ENCODE measurements at regions not wholly inside any gene's neighbourhood (a gene's known extent, or its start where the extent isn't known, plus 50 kb on each side); places are given as distances from the start of the nearest gene placed in this dataset.

- DNase-seq: no peak
Observed at GRCh38 chr3:72485641-72486040, 362.6 kb downstream of the SHQ1 start.

- no peak for DNase-seq
Observed at GRCh38 chr3:72483554-72484104, 364.6 kb downstream of the SHQ1 start.

DNA sequence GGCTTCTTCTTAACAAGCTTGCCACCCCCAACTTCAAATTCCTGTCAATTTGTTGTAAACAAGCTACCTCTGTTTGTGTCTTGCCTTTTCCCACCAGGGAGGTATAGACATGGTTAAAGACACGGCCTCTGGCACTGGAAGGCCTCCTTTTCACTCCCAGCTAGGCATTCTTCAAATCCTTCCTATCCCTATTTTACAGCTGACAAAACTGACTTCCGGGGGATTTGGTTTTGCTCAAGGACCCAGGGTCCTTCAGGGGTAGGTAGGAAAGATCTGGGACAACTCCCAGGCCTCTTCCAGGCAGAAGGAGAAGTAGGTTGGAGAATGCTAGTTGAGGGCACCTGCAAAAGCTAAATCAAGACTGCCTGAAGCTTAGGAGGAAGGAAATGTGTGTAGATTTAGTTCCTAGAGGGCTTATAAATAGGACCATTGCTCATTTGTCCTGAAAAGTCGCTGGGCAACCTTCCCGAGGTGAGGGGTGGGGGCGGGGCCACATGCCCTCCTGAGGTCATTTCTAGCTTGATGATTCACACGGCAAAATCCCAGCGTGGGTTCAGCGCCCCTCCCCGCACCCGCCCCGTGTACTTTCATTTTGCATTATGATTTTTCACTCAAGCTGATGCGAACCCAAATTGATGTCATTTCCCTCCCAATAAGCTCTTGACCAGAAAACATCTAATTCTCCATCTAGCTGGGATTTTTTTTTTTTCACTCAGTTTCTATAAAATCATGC is 365.5 kb downstream of the SHQ1 start:
- peak; percentile 21 for DNase-seq

DNA sequence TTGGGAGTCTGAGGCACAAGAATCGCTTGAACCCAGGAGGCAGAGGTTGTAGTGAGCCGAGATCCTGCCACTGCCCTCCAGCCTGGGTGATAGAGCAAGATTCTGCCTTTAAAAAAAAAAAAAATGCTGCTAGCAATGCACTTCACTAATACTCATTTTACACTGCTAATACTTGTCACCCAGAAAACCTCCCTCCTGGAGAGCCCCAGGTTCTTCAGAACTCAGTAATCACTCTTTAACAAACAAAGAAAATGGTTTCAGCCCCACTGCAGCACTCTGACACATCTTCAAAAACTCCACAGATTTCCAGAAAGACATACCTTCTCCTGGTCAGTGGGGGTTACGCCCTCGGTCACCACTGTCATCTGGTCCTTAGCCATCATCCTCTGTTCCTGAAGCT is 366.7 kb downstream of the SHQ1 start:
- DNase-seq: no peak

DNA sequence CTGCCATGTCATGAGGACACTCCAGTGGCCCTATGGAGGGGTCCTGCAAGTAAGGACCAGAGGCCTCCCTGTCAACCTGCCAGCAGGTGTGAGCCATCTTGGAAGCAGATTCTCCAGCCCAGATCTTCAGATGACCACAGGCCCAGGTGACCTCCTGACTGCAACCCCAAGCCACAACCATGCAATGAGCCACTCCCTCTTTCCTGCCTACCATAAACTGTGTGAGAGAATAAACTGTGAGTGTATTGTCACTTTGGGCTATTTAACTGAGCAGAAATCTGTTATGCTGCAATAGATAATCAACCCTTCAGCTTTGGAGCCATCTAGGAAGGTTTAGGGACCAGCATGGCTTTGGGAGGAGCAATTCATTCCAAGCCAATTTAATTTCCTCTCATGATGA is 367.9 kb downstream of the SHQ1 start:
- no peak for DNase-seq

- DNase-seq: no peak
Observed at GRCh38 chr3:72479651-72480215, 368.5 kb downstream of the SHQ1 start.

GRCh38 chr3:72476139-72476483 is 372.1 kb downstream of the SHQ1 start:
- no peak for DNase-seq

DNA sequence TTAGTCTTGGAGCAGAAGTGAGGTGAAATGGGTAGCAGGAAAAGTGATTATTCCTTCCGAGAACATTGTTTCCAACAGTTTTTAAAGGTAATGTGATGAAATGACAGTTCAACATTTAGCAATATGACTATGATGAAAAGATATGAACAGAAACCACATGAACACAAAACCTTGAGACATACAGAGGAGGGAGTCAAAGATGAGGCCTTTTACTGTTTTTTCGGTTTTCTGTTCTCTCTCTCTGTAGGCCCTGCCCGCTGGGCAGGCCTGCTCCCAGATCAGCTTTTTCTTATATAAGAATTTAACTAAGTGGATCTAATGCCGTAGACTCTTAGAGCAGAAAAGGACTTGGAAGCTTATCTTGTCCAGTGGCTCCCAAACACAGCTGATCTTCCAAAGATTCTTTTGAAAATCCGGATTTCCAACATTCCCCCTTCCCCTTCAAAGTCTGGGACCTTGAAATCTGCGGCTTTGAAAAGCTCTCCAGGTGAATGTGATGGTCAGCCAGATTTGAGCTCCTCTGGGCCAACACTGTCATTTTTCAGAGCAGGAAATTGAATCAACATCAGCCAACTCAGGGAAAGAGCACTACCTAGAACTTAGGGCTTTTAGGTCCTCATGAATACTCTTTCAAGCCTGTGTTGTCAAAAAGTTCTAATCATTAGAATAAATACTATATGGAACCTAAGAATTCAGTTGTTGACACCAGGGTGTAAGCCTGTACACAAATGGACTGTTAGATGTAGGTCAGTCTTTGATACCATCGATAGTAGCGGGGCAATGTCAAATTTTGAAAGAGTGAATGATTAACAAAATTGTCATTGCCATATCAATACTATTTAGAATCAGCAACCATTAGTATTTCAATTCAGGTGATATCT is 372.7 kb downstream of the SHQ1 start:
- DNase-seq: no peak

- DNase-seq: no peak
Observed at GRCh38 chr3:72474775-72475174, 373.5 kb downstream of the SHQ1 start.

DNA sequence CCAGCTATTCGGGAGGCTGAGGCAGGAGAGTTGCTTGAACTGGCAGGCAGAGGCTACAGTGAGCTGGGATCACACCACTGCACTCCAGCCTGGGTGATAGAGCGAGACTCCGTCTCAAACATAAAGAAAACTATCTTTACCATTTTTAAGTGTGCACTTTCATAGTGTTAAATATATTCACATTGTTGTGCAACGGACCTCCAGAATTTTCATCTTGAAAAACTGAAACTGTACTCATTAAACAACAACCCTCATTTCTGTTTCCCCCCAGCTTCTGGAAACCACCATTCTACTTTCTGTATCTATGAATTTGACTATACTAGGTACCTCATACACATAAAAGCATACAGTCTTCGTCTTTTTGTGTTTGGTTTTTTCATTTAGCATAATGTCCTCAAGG is 375.1 kb downstream of the SHQ1 start:
- no peak for DNase-seq

DNA sequence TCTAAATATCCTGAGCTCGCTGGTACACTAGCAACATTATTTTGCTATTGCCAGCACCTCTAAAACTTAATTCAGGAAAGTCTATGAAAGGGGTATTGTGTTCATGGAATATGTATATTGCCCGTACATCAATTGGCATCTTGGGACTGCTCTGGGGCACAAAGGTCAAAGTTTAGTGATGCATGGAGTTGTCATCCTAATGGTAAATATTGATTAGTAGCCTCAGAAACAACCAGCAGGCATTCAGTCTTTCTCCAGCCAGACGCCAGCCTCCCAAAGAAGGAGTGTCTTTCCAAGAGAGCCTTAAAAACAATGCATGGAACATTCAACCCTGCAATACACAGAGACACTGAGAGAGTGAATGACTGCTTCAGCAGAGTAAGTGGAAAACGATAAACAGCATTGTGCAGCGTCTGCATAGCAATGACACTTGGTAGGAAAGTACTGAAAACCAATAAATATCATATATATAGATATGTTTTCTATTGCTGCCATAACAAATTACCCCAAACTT is 377.3 kb downstream of the SHQ1 start:
- no peak for DNase-seq

DNA sequence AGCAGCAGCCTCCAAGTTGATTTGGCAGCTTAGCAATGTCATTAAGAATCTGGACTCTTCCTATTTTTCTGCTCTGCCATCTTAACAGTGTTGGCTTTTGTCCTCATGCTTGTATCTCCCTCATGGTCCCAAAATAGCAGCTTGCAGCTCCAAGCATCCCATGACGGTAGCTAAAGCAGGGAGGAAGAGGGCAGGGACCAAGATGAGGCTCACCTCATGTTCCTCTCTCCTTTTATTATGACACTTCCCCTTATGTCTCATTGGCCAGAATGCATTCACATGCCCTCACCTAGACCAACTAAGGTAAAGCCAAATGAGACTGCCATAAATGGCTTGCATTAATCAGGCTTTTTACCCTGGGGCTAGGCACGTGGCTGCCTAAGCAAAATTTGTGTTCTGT is 382.4 kb downstream of the SHQ1 start:
- DNase-seq: no peak

DNA sequence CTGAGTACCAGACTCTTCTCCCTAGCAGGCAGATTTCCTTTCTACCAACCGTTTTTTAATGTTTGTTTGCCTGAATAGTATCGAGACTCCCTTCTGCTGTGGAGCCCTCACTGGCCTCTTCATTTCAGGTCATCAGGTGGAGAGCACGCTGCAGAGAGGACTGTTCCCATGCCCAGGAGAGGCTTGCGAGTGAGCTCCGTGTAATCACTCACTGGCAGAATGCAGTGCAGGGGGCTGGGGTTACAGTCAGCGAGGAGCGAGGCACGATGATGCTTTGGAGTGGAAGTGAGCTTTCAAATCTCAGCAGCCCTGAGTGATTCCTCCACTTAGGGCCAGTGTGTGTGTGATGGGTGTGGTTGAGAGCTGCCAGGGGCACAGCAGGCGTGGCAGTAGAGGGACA is 385.2 kb downstream of the SHQ1 start:
- no peak for DNase-seq

DNA sequence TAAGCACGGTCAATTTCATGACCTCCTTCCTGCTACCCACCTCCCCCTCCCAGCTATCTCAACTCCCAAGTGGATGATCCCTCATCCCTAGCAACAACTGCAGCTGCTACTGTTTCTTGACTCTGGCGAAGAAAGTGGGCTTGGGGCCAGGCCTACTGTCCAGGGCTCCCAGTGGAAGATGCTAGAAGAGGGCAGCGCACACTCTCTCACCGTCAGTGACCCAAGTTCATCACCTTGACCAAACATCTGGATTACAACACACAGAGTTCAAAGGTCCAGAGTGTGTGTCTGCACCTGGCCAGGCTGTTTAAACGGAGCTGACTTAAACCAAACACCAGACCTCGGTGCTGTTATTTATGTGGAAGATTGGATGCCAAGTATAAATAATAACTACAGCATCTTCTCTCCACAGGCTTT is 385.6 kb downstream of the SHQ1 start:
- no peak for DNase-seq

- no peak for DNase-seq
Observed at GRCh38 chr3:72461787-72462186, 386.5 kb downstream of the SHQ1 start.

GRCh38 chr3:72460205-72461174 is 387.8 kb downstream of the SHQ1 start:
- no peak for DNase-seq

DNA sequence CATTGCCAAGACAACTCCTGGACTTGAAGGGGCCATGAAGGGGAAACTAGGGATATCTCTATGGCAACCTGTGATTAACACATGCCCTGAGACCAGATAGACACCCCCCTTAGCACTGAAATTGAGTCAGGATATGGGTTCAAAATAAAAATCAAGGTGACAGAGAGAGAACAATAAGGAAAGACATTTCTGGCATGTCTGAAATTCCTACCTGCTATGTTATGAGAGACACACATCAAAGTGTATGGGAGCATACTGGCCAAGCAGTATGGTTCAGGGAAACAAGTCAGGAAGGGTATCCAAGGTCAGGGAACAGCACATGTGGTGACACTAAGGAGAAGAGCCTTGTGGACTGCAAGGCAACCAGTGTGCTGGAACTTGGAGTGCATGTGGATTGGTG is 388.7 kb downstream of the SHQ1 start:
- DNase-seq: no peak

DNA sequence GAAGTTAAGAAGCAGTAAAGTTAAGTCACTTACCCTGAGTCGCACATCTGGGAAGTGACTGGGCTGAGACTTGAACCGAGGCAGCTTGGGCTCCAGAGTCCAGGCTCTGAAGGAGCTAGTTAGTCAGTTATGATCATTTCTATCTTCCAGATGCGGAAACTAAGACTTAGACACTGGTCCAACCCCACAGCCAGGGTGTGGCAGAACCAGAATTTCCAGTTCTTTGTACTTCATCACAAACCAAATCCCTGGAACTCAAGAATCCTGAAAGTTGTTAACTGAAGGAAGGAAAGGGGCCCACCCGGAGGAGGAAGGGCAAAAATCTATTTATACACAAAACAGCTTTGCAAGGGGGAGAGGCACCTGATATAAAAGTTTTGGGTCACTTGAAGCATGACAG is 389.9 kb downstream of the SHQ1 start:
- DNase-seq: no peak

- no peak for DNase-seq
Observed at GRCh38 chr3:72454441-72454840, 393.8 kb downstream of the SHQ1 start.

GRCh38 chr3:72453706-72454105 is 394.5 kb downstream of the SHQ1 start:
- DNase-seq: no peak

DNA sequence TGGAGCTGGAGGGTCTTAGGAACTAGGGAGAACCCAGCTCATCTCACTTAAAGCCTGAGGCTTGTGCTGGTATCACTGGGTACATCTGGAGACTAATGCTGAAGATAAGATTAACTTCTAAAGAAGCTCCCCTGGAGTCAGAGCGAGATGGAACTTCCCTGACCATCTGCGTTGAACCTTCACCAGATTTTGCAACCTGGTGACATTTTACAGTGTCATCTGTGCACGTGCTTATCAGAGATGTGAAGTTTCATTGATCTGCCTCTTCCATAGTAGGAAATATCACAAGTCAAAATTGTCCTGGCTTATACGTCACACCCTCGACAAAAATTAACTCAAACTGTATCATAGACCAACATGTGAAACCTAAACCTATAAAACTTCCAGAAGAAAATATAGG is 395.5 kb downstream of the SHQ1 start:
- DNase-seq: no peak

- no peak for DNase-seq
Observed at GRCh38 chr3:72451841-72452240, 396.4 kb downstream of the SHQ1 start.

Data from T-helper 9 cell (primary cell).